CD4-positive, alpha-beta T cell treated with Interleukin-17A for 4 hours (primary cell): ENCODE measurements at regions not wholly inside any gene's neighbourhood (a gene's known extent, or its start where the extent isn't known, plus 50 kb on each side); places are given as distances from the start of the nearest gene placed in this dataset.
"Not testable (repeated sequence)": the region's sequence is repeated elsewhere in the genome, so short reads cannot be mapped to it uniquely, and the experiment has no call there.

Experiments used
- DNase-seq: peaks from one replicate; pipeline ENCODE4 v3.0.0-alpha.2; 2020; ENCODE audit warnings: mixed read lengths

DNA sequence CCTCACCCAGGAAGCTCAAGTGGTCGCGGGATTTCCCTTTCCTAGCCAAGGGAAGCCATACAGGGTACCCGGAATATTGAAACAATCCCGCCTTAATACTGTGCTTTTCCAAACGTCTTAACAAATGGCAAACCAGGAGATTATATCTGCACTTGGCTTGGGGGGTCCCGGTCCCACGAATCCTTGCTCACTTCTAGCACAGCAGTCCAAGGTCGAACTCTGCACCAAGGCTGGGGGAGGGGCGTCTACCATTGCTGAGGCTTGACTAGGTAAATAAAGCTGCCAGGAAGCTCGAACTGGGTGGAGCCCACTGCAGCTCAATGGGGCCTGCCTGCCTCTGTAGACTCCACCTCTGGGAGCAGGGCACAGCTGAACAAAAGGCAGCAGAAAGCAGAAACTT, 1644.8 kb downstream of the PCDH9 start:
- DNase-seq = no peak

DNA sequence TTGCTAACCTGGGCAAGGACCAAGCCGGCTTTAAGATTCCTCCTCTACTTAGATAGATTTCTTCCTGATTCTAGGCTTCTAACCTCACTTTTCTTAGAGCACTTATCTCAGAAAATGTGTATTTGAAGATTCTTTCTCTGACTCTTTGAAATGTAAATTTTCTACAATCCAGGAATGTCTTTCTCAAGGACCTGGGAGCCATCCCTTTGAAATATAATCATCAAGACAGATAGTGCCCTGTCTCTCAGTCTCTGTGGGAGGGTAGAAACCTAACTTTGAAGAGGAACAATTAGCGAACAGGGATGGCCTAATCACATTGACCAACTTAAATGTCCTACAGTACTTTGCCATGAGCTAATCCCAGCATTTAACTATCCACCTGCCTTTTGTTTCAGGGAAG, 1646.0 kb downstream of the PCDH9 start:
- no peak for DNase-seq

DNA sequence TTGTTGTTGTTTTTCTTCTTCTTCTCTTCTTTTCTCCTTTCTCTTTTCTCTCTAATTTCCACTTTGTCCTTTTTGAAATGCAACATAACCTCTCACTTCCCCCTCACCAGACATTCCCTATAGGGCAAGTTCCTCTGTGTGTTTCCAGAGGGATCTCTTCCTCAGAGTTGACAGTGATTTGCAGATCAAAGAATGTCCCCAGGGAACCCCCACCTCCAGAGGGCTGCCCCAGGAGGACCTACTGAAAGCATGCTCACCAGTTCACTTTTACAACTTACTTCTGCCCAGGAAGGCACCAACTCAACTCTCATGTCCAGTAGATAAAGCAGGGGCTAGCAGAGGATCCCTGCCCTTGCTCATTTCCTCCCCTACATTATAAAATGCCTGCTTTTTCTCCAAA, 1648.0 kb downstream of the PCDH9 start:
- DNase-seq = no peak

DNA sequence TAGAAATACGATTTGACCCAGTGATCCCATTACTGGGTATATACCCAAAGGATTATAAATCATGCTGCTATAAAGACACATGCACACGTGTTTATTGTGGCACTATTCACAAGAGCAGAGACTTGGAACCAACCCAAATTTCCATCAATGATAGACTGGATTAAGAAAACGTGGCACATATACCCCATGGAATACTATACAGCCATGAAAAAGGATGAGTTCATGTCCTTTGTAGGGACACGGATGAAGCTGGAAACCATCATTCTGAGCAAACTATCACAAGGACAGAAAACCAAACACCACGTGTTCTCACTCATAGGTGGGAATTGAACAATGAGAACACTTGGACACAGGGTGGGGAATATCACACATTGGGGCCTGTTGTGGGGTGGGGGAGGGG, 1665.6 kb downstream of the PCDH9 start:
- not testable (repeated sequence) for DNase-seq

DNA sequence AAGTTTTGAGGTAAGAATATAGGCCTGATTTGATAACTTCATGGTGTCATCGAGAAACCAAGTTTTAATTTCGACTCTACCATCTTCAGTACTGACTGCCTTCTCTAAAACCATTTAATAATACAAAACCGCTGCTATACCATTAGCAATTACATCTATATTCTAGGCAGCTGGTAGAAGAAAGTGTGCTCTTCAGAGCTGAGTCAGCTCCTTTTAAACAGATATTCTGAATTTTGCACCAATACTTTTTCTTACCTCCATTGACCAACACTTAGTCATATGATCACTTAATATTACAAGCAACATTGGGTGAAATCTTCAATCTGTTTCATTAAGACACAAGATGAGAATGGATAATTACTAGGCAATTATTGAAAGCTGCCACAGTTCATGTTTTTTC, 1667.8 kb downstream of the PCDH9 start:
- DNase-seq = no peak

- no peak for DNase-seq
These were observed 1669.2 kb downstream of the PCDH9 start for GRCh38 chr13:65560936-65561335.

DNA sequence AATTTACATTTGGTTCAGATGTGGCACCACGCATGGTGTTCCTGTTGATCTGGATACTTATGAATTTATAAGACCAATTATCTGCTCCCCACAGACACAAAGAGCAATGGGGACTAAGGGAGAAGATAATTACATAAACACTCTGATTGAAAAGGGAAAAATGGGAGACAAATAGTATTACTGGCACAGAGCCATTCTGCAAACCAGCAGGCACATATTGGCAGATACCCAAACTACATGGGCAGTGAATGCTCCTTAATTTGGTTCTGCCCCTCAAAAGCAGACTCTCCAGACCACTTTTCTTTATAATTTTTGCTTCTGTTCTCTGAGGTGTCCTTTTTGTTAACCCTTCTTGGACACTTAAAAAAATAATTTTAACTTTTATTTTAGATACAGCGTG, 1674.2 kb downstream of the PCDH9 start:
- DNase-seq = no peak

- DNase-seq = no peak
These were observed 1676.9 kb downstream of the PCDH9 start for GRCh38 chr13:65553096-65553727.

DNA sequence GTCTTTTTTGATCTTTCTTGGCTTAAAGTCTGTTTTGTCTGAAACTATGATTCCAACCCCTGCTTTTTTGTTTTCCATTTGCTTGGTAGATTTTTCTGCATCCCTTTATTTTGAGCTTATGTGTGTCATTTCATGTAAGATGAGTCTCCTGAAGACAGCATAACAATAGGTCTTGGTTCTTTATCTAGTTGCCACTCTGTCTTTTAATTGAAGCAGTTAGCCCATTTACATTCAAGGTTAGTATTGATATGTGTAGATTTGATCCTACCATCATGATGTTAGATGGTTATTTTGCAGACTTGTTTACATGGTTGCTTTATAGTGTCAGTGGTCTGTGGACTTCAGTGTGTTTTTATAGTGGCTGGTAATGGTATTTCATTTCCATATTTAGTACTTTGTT, 1678.9 kb downstream of the PCDH9 start:
- DNase-seq = no peak

- DNase-seq = no peak
These were observed 1690.0 kb downstream of the PCDH9 start for GRCh38 chr13:65540175-65540574.

GRCh38 chr13:65535370-65535769, 1694.8 kb downstream of the PCDH9 start:
- no peak for DNase-seq

DNA sequence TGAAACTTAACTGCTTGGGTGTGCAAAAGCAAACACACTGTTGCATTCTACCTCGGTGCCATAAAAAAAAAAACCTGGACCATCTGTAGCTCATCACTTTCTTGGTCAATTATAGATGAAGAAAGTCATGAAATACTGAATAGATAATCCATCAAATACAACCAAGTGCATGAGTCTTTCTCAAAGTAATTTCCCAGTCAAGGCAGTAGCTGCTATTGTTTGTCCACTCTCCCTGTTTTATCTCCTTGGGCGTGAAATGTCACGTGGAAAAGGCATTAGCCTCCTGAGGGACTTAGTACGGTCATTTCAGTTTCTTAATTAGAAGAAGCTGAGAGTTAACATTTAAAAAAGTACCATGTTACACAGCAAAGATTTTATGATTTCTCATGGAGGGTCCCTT, 1697.9 kb downstream of the PCDH9 start:
- DNase-seq = no peak

DNA sequence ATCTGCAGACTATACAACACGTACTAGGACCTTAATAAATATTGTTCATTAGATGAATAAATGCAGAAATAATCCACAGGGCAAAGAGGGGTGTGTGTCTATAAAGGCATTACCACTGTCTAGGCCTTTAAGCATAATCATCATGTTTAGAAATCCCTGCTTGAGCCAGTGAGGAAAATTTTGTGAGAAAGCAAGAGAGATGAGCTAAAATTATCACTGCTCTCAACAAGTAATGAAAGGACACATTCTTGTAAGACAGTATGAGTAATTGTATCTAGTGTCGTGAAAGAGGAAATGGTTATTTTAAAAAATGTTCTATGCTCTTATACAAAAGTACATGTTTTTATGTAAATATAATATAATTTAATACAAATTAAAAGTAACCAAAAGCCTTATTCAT, 1699.4 kb downstream of the PCDH9 start:
- no peak for DNase-seq

DNA sequence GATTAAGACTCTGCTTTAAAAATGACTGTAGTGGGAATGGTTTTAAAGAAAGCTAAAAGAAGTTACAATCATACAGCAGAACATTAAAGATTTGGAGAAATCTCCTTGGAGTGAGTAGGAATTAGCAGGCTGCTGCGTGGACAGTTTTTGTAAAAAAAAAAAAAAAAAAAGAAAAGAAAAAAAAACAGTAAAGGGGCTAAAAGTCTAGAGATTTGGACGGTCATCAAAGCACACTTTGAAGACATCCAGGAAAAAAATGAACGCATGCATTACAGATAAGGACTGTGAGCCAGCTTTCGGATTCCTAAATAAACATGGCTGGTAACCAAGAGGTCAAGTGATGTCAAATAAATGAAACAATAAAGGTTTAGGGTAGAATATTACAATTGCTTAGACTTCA, 1700.6 kb downstream of the PCDH9 start:
- no peak for DNase-seq

DNA sequence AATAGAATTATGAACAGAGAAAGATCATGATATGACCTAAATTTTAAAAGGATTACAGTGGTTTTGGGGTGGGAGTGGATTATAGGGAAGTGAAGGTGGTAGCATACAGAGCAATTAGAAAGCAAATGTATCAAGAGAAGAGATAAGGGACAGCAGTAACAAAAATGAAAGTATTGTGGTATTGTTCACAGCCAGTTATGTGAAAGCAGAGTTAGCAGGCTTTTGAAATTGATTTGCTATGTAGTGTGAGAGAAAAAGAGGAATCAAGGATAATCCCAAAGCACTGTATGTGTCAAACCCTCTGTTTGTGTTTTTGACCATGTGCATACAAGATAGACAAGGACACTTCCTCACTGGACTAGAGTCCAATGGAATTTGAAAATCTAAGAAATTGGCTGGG, 1721.4 kb downstream of the PCDH9 start:
- DNase-seq = no peak

DNA sequence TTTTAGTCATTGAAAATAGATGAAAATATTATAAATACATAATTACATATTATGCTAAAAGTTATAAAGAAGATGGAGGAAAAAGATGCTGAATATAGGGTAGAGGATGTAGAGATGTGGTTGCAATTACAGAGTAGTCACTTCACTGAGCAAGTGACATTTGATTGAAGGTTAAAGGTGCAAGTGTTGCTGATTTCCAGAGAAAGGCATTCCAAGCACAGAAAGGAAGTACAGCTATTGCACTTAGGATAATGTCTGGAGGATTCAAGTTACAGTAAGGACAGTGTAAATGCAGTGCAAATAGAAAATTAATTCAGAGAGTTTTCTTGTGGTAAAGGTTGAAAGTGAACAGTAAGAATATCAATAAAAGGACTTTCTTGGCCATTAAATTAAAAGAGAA, 1721.8 kb downstream of the PCDH9 start:
- DNase-seq = no peak

GRCh38 chr13:65505941-65506340, 1724.2 kb downstream of the PCDH9 start:
- no peak for DNase-seq

GRCh38 chr13:65504213-65504612, 1725.9 kb downstream of the PCDH9 start:
- DNase-seq = no peak

DNA sequence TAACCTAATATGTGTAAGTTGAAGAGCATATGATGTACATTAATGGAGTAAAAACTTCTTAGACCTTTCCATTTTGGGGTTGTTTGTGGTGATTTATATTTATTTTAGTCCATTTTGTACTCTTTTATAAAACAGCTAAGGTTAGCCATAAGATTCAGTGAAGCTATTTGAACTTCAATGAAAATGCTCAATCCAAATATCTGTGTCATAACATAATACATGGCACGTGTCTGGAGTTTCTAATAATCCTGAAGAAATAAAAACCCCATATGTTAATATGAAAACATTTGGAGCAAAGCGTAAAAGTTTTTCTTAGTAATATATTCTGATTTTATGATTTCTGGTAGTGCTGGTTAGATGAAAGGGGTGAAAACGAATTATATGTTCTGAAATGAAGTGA, 1729.7 kb downstream of the PCDH9 start:
- DNase-seq = no peak

DNA sequence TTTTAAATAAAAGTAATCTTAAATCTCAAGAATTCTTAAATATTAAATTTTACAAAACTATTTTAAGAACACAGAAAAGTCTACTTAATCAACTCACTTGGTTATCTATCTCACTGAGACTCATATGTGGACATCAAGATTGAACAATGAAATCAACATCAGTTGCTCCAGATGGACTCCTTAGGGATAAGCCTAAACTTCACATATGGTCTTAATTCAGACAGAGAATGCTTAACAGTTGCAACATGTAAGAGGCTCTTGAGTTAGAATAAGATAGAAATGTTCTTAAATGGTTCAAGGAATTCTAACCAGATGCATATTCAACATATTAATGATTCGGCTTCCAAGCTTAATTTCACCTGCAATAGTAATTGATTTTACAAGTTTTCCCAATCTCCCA, 1730.9 kb downstream of the PCDH9 start:
- no peak for DNase-seq

DNA sequence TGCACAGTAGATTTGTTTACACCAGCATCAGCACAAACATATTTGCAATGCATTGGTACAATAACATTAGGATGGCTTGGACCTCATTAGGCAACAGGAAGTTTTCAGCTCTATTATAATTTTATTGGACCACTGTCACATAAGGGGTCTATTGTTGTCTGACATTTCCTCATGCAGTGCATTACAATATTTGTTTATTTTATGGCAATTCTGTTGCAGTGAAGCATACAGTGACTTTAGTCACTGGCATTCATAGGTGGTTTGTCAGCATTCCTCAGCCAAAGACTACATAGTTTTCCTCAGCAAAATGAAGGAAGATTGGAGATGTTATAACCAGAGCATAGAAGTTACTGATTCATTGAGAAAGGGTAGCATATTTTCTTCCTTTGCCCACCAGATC, 1732.9 kb downstream of the PCDH9 start:
- DNase-seq = no peak

DNA sequence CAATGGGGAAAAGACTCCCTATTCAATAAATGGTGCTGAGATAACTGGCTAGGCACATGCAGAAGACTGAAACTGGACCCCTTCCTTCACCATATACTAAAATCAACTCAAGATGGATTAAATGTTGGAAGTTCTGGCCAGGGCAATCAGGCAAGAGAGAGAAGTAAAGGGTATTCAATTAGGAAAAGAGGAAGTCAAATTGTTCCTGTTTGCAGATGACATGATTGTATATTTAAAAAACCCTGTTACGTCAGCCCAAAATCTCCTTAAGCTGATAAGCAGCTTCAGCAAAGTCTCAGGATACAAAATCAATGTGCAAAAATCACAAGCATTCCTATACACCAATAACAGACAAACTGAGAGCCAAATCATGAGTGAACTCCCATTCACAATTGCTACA, 1739.4 kb downstream of the PCDH9 start:
- not testable (repeated sequence) for DNase-seq

- DNase-seq = no peak
These were observed 1741.5 kb downstream of the PCDH9 start for GRCh38 chr13:65488606-65489005.

DNA sequence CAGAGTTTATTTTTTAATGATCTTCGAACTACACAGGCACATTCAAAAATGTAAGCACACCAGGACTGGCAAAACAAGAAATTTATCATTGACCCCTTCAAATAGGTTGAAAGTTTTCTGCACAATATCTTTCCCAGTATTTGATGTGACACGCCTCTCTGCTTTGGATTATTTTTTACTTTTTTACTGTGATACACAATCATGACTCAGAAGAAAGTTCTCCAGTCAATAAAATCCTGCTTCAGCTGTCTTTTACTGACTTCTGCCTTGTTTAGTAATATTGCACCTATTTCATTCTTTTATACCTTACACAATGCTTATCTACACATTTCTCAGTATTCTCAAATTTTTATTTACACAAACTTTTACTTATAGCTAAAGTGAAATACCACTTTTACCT, 1750.4 kb downstream of the PCDH9 start:
- no peak for DNase-seq

GRCh38 chr13:65473196-65473595, 1756.9 kb downstream of the PCDH9 start:
- DNase-seq = no peak

DNA sequence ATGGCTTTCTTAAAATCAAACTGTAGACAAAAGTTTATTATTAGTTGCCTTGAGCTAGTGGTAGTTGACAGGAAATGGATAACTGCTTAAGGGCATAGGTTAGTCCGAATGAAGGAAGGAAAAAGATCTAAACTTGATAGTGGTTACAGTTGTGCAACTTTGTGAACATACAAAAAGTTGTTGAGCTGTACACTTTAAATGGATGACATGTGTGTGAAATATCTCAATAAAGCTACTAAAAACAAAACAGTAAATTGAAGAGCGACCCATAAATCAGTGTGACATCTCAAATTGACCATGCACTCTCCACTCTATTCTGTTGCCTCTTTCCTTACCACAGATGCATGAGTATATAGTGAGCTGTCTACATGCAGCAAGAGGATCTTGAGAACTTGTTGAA, 1757.8 kb downstream of the PCDH9 start:
- no peak for DNase-seq
